Loucy (cell line): ENCODE measurements at regions not wholly inside any gene's neighbourhood (a gene's known extent, or its start where the extent isn't known, plus 50 kb on each side); places are given as distances from the start of the nearest gene placed in this dataset.

Experiments
- EZH2phosphoT487 ChIP-seq: fragments of 200-600 bp; IDR thresholded peaks from 2 replicates; pipeline ENCODE4 v1.6.1; 2018; ENCODE audit warnings: antibody characterized with exemption, mild to moderate bottlenecking, moderate library complexity, borderline replicate concordance
- TF ChIP-seq, protein P1 (sequence below): fragments of 200-600 bp; sonication (generic); conservative IDR thresholded peaks from 2 replicates; pipeline ENCODE4 v1.5.1; 2014; ENCODE audit warnings: mild to moderate bottlenecking, antibody characterized with exemption, low read length

GRCh38 chr4:62471021-62471420 lies 1270.9 kb downstream of the ADGRL3 start:
- TF ChIP-seq, protein P1, sequence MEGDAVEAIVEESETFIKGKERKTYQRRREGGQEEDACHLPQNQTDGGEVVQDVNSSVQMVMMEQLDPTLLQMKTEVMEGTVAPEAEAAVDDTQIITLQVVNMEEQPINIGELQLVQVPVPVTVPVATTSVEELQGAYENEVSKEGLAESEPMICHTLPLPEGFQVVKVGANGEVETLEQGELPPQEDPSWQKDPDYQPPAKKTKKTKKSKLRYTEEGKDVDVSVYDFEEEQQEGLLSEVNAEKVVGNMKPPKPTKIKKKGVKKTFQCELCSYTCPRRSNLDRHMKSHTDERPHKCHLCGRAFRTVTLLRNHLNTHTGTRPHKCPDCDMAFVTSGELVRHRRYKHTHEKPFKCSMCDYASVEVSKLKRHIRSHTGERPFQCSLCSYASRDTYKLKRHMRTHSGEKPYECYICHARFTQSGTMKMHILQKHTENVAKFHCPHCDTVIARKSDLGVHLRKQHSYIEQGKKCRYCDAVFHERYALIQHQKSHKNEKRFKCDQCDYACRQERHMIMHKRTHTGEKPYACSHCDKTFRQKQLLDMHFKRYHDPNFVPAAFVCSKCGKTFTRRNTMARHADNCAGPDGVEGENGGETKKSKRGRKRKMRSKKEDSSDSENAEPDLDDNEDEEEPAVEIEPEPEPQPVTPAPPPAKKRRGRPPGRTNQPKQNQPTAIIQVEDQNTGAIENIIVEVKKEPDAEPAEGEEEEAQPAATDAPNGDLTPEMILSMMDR, result no peak
- no peak for TF ChIP-seq EZH2phosphoT487
